ENCODE measurements at regions not wholly inside any gene's neighbourhood (a gene's known extent, or its start where the extent isn't known, plus 50 kb on each side); places are given as distances from the start of the nearest gene placed in this dataset.
"Not testable (repeated sequence)": the region's sequence is repeated elsewhere in the genome, so short reads cannot be mapped to it uniquely, and the experiment has no call there.

- not testable (repeated sequence) for DNase-seq
Measured at GRCh38 chr1:185460723-185461122, 143.7 kb upstream of the IVNS1ABP start.

DNA sequence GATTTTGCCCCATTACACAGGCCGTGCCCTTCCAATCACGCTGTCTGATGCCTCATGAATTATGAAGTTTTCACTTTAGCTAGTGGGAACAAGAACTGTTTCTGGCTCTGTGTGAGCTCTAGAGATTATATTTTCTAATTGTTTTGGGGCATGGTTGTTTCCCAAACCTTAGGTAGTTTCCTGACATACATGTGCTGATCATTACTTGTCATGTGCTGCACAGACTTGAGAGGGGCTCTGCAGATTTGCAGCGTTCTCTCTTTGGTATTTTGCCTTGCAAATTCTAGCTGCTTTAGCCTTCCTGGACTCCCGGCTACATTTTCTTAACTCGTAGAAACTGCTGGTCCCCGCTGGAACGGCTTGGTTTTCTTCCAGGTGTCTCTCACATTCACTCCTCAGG, 142.1 kb upstream of the IVNS1ABP start:
- DNase-seq: no peak

- no peak for DNase-seq
Measured at GRCh38 chr1:185458670-185459069, 141.6 kb upstream of the IVNS1ABP start.

DNA sequence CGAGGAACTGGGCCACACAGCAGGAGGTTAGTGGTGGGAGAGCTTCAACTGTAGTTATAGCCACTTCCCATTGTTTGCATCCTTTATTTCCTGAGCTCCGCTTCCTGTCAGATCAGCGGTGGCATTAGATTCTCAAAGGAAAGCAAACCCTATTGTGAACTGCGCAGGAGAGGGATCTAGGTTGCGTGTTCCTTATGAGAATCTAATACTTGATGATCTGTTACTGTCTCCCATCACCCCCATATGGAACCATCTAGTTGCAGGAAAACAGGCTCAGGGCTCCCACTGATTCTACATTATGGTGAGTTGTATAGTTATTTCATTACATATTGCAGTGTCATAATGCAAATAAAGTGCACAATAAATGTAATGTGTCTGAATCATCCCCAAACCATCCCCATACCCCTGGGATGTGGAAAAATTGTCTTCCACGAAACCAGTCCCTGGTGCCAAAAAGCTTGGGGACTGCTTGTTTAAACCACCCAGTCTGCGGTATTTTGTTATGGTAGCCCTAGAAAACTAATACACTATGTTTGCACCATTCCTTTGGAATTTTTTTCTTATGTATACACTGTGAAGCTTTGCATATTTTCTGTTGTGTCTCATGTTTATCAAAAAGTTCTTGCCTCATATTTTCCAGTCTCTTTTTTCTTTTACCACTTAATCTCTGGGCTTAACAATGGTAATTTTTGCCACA, 136.6 kb upstream of the IVNS1ABP start:
- DNase-seq: no peak

- DNase-seq: no peak
Measured at GRCh38 chr1:185450917-185451316, 133.9 kb upstream of the IVNS1ABP start.

DNA sequence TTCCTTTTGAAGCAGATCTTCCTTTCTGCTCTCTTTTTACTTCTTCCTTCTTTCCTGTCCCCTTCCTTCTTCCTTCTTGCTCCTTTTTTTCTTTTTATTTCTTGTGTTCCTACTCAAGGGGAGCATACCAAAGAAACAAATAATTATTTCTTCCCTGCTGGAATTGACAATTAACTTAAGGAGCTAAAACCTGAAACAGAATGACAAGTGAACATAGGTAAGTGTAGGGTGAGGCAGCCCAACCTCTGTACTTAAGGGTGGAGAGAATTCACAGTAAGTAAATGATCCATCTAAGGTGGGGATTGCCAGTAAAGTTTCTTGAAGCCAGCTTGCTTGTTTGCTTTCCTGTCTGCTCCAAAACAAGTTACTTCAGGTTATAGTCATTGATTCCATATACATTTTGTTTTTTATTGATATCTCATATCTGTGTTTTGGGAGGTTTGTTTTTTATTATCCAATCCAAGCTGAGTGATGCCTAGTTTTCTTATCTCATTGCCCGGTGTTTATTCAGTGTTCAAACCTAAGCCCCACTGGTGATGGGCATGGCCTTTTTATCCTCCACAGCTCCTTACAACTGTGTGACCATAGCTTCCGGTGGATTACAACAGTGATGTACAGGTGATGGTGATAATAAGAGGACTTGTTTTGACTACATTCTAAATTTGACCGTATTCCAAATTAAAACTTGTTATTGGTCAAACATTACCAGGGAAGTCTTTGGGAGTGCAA, 133.2 kb upstream of the IVNS1ABP start:
- DNase-seq: no peak

GRCh38 chr1:185449378-185450059, 132.5 kb upstream of the IVNS1ABP start:
- DNase-seq: no peak

GRCh38 chr1:185448591-185449186, 131.6 kb upstream of the IVNS1ABP start:
- DNase-seq: no peak

DNA sequence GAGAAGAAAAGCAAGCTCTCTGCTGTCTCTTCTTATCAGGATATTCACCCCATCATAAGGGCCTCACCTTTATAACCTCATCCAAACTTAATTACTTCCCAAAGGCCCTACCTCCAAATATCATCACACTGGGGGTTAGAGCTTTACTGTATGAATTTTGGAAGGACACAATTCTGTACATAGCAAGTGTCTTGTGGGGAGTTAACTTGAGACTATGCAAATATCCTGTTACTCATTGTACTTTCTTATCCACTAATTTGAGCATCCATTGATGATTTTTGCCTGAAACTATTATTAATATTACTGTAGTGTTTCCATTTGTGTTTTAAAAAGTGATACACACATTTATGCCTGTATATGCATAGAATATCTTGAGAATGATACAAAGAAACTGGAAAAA, 129.1 kb upstream of the IVNS1ABP start:
- no peak for DNase-seq

GRCh38 chr1:185445594-185445993, 128.6 kb upstream of the IVNS1ABP start:
- DNase-seq: no peak

- DNase-seq: no peak
Measured at GRCh38 chr1:185444676-185445075, 127.6 kb upstream of the IVNS1ABP start.

DNA sequence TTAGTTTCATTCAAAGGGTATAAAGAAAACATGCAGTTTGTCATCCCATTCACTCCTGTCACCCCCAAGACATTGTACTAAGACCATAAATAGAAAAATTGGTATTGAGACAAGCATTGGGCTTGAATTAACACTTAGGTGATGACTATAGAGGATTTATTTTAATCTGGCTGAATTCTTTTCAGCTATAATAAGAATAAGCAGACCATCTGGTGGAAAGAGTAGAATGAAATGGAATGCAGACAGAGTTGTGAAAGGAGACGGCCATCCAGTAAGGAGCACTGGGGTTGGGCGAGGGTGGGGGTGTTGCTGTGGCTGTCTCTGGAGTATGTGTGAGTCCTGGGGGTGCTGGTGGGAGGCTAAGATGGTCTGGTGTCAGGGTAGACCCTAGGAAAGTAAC, 125.0 kb upstream of the IVNS1ABP start:
- no peak for DNase-seq

- DNase-seq: no peak
Measured at GRCh38 chr1:185441605-185442004, 124.6 kb upstream of the IVNS1ABP start.

GRCh38 chr1:185440877-185441276, 123.8 kb upstream of the IVNS1ABP start:
- DNase-seq: no peak

DNA sequence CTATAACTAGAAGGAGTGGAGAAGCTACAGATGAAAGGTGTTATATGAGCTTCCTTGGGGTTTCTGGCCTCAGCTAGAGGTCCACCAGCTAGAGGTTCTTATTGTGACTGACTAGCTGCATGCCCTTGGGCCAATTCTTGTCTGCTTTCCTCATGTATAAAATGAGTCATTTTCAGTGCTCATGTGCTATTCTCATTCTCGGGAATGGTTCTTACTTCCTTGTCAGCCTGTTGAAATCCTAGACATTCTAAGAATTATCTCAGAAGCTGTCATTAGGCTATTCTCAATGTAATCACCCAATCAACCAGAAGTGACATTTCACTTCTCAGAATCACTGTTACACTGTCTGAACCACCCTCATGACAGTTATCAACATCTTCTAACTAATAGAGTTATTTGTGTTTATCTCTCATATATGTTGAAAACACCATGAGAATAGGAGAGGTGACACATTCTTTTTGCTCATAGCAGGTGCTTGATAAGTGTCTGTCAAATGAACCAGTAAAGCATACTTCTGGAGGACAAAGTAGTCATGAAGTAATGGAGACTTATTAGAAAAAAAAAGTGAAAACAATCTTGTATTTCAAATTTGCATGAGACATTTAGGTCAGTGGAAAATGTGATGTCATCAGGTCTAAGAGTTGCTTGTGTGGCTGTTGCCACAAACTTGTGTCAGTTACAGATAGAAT, 122.8 kb upstream of the IVNS1ABP start:
- DNase-seq: no peak

DNA sequence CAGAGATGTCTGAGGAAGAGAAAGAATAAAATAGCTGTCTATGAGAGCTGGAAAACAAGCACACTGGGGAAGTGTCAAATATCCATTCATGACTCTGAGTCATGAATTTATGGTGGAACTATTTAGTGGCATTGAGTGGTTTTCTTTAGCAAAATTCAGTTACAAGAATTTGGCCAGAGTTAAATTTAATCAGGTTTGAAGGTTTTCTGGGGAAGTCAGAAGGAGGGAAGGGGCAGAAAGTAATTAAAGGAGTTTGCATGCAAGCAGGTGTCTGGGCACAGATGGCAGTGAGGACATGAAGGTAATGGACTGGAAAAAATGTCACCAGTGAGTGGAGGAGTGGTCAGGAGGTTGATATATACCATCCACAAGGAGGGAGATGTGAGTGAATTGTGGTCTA, 121.9 kb upstream of the IVNS1ABP start:
- DNase-seq: peak; percentile 10 to 19

GRCh38 chr1:185435696-185436379, 118.8 kb upstream of the IVNS1ABP start:
- no peak for DNase-seq

- no peak for DNase-seq
Measured at GRCh38 chr1:185434721-185435120, 117.7 kb upstream of the IVNS1ABP start.

DNA sequence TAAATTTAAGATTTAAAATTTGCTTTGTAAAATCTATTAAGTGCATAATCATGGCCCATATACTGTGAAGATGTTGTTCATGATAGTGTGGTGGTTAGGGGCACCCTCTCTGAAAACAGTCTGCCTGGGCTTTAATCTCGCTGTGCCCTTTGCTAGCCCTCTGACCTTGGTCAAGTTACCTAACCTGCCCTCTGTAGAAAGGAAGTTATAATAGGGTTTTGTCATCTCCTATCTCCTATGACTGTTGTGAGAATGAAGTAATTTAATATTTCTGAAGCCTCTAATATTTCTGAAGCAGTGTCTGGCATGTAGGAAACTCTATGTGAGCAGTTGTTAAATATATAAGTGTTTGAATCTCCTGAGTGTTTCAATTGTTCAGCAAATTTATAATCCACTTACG, 116.6 kb upstream of the IVNS1ABP start:
- DNase-seq: no peak

GRCh38 chr1:185432948-185433347, 115.9 kb upstream of the IVNS1ABP start:
- peak in 1 of 2 experiments; percentile 24 for DNase-seq

DNA sequence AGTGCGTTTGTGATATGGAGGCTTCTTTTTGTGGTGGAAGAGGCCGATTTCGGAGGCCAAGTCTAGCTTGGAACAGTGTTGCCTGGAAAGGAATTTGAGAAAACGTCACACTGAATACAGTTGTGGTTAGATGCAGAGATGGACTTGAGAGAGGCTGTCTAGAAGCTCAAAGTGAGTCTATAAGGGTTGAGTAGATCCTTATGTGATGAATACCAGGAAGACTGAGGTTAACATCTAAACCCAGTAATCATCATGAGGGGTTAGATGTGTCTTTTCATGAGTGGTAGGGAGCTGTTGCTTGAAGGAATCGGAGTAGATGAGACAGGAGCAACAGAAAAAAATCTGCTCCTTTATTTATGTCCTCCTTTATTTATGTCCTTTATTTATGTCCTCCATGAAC, 114.6 kb upstream of the IVNS1ABP start:
- no peak for DNase-seq

- DNase-seq: not testable (repeated sequence)
Measured at GRCh38 chr1:185429668-185430067, 112.6 kb upstream of the IVNS1ABP start.
